K562 (cell line): ENCODE measurements at regions not wholly inside any gene's neighbourhood (a gene's known extent, or its start where the extent isn't known, plus 50 kb on each side); places are given as distances from the start of the nearest gene placed in this dataset.

Experiments used
- DDX20 ChIP-seq: fragments of 450-650 bp; IDR thresholded peaks from 2 replicates; pipeline ENCODE4 v1.6.1; 2016; ENCODE audit warnings: missing genetic modification characterization, low read depth, mild to moderate bottlenecking, missing compliant biosample characterization, moderate library complexity
- GTF2E2 ChIP-seq: fragments of 200-800 bp; sonication (Bioruptor generic); IDR thresholded peaks from 2 replicates; pipeline ENCODE4 v1.6.1; 2016; ENCODE audit warnings: missing genetic modification characterization, missing compliant biosample characterization
- POLR2B ChIP-seq: fragments of 450-650 bp; IDR thresholded peaks from 2 replicates; pipeline ENCODE4 v1.6.1; 2018; ENCODE audit warnings: low read depth; ENCODE audit not compliant: partially characterized antibody
- ZEB2 ChIP-seq: fragments of 450-650 bp; IDR thresholded peaks from 2 replicates; pipeline ENCODE4 v1.6.1; 2016
- ZNF277 ChIP-seq: fragments of 250-450 bp; sonication (Bioruptor Pico); IDR thresholded peaks from 2 replicates; pipeline ENCODE4 v1.8.0; 2022; ENCODE audit warnings: inconsistent platforms, mild to moderate bottlenecking, moderate library complexity, borderline replicate concordance
- ZNF507 ChIP-seq: conservative IDR thresholded peaks from 2 replicates; pipeline ENCODE4 v1.6.1; 2017; ENCODE audit warnings: missing genetic modification characterization, missing compliant biosample characterization
- TF ChIP-seq, protein P1 (sequence below), 2 experiments: fragments of 450-650 bp; formaldehyde crosslinking in 1 of 2; IDR thresholded peaks; 2 replicates each; pipeline versions ENCODE4 v1.4.0 to v1.6.1; 2014 to 2020; ENCODE audit warnings: mild to moderate bottlenecking in 2 of 2, borderline replicate concordance in 1 of 2, low read depth in 1 of 2
- TF ChIP-seq, protein P2 (sequence below): sonication (generic); formaldehyde crosslinking; IDR thresholded peaks from 2 replicates; pipeline ENCODE4 v1.8.1; 2023; ENCODE audit warnings: missing genetic modification reagents, mild to moderate bottlenecking, borderline replicate concordance

DNA sequence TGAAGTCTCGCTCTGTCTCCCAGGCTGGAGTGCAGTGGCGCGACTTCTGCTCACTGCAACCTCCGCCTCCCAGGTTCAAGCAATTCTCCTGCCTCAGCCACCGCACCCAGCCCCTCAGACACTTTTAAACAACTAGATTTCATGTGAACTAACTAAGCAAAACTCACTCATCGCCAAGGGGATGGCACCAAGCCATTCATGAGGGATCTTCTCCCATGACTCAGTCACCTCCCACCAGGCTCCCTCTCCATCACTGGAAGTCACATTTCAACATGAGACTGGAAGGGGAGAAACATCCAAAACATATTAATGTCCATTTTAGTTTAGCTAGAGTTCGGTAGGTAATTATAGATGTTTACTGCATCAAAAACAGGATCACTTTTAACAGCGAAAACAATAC is 95.9 kb upstream of the PRL start (continued):
- TF ChIP-seq, protein P1, sequence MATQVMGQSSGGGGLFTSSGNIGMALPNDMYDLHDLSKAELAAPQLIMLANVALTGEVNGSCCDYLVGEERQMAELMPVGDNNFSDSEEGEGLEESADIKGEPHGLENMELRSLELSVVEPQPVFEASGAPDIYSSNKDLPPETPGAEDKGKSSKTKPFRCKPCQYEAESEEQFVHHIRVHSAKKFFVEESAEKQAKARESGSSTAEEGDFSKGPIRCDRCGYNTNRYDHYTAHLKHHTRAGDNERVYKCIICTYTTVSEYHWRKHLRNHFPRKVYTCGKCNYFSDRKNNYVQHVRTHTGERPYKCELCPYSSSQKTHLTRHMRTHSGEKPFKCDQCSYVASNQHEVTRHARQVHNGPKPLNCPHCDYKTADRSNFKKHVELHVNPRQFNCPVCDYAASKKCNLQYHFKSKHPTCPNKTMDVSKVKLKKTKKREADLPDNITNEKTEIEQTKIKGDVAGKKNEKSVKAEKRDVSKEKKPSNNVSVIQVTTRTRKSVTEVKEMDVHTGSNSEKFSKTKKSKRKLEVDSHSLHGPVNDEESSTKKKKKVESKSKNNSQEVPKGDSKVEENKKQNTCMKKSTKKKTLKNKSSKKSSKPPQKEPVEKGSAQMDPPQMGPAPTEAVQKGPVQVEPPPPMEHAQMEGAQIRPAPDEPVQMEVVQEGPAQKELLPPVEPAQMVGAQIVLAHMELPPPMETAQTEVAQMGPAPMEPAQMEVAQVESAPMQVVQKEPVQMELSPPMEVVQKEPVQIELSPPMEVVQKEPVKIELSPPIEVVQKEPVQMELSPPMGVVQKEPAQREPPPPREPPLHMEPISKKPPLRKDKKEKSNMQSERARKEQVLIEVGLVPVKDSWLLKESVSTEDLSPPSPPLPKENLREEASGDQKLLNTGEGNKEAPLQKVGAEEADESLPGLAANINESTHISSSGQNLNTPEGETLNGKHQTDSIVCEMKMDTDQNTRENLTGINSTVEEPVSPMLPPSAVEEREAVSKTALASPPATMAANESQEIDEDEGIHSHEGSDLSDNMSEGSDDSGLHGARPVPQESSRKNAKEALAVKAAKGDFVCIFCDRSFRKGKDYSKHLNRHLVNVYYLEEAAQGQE (IDR thresholded peaks at IDR 0.05; ENCODE audit: borderline replicate concordance): no peak
- TF ChIP-seq, protein P1 (CRISPR knock-in tag; IDR thresholded peaks at IDR 0.05; ENCODE audit: low read depth): no peak
- TF ChIP-seq DDX20 (tag) (no peak), GTF2E2 (tag) (no peak), ZEB2 (no peak), ZNF277 (CRISPR knock-in tag) (no peak), ZNF507 (tag) (no peak), POLR2B (no peak)
- TF ChIP-seq, protein P2, sequence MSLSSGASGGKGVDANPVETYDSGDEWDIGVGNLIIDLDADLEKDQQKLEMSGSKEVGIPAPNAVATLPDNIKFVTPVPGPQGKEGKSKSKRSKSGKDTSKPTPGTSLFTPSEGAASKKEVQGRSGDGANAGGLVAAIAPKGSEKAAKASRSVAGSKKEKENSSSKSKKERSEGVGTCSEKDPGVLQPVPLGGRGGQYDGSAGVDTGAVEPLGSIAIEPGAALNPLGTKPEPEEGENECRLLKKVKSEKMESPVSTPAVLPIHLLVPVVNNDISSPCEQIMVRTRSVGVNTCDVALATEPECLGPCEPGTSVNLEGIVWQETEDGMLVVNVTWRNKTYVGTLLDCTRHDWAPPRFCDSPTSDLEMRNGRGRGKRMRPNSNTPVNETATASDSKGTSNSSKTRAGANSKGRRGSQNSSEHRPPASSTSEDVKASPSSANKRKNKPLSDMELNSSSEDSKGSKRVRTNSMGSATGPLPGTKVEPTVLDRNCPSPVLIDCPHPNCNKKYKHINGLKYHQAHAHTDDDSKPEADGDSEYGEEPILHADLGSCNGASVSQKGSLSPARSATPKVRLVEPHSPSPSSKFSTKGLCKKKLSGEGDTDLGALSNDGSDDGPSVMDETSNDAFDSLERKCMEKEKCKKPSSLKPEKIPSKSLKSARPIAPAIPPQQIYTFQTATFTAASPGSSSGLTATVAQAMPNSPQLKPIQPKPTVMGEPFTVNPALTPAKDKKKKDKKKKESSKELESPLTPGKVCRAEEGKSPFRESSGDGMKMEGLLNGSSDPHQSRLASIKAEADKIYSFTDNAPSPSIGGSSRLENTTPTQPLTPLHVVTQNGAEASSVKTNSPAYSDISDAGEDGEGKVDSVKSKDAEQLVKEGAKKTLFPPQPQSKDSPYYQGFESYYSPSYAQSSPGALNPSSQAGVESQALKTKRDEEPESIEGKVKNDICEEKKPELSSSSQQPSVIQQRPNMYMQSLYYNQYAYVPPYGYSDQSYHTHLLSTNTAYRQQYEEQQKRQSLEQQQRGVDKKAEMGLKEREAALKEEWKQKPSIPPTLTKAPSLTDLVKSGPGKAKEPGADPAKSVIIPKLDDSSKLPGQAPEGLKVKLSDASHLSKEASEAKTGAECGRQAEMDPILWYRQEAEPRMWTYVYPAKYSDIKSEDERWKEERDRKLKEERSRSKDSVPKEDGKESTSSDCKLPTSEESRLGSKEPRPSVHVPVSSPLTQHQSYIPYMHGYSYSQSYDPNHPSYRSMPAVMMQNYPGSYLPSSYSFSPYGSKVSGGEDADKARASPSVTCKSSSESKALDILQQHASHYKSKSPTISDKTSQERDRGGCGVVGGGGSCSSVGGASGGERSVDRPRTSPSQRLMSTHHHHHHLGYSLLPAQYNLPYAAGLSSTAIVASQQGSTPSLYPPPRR (CRISPR knock-in tag): no peak
